DMS53 (cell line): ENCODE measurements at regions not wholly inside any gene's neighbourhood (a gene's known extent, or its start where the extent isn't known, plus 50 kb on each side); places are given as distances from the start of the nearest gene placed in this dataset.

Experiments used
- DNase-seq: peaks from one replicate; lab custom pipeline; 2025; lab: John Stamatoyannopoulos, UW

DNA sequence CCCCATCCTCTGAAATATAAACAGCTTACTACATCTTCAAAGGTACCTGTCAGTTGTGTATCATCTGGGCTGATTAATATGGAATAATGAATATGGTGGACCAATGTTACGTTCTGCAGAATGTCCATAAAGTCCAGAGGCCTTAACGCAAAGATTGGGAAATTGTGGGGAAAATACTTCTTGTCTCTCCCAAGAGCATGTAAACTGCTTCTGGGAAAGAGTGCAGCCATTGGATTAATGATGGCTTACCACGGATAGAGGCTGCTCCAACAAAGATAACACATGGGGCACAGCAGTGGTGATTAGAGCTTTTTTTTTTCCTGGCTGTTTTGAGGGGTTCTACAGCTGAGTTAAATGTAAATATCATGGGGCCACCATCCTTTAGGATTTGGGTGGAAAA lies 340.4 kb upstream of the AKR1E2 start:
- no peak for DNase-seq

DNA sequence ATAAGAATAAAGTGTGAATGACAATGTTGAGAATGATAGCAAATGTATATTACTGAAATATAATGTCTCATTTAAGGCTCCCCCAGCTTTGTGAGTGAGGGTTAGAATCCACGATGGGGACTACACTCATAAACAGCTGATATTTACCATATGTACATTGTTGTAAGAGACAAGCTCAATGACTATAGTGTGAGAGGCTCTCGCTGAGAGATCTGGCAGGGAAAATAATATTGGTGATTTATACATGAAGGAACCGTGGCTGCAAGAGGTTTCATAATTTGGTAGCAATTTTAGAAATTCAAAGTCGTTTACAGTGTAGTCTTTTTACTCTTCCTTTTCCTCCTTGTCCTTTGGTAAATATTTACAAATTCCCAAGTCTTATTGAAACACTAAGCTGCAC lies 342.2 kb upstream of the AKR1E2 start:
- no peak for DNase-seq

DNA sequence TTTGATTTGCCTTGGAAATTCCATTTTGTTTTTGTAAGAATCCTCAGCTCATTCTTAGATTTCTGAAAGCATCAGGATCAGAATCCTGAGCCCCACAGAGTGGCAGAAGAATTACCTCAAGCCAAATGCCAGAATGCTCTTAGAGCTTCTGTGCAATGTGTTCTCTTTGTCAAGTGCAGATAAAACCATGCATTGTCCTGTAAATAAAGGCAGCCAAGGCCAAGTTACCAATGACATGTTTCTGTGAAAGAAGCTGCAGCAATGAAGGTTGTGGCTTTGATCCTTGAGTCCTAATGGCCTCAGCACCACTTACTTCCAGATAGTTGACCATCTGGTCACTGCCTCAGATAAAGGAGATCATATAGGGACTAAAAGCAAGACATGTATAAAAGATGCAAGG lies 343.3 kb upstream of the AKR1E2 start:
- DNase-seq = no peak

DNA sequence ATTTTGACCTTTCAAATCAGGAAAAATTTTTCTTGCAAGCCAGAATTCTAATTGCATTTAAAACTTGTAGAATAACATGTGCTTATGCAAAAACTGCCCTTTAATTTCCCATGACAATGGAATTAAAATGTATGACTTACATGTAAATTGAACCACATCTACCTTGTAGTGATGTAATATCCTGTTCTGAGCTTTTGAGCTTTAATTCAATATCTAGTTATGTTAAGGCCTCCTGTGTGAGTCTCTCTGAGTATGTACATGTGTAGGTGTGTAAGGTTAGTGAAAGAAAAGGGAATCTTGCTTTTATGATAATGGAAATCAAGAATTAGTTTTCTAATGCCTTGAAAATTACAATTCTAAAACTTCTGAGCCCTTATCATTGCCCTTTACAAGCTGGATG lies 344.8 kb upstream of the AKR1E2 start:
- DNase-seq = no peak

DNA sequence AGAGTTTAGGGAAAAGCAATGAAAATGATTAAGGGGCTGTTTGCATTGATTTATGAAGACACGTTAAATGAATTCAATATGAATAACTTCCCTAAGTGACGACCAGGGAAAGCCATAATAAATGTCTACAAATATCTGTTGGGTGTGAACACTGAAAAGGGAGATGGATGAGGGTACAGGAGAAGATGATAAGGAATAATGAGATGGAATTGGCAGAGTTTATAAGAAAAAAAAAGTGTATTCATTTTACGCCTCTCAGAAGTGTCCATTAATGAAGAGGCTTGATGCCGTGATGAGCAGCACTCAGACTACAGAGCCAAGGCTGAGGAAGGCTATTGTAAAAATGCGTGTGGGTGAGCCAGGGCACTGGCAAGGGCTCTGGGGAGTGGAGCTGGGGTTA lies 346.7 kb upstream of the AKR1E2 start:
- DNase-seq = no peak

DNA sequence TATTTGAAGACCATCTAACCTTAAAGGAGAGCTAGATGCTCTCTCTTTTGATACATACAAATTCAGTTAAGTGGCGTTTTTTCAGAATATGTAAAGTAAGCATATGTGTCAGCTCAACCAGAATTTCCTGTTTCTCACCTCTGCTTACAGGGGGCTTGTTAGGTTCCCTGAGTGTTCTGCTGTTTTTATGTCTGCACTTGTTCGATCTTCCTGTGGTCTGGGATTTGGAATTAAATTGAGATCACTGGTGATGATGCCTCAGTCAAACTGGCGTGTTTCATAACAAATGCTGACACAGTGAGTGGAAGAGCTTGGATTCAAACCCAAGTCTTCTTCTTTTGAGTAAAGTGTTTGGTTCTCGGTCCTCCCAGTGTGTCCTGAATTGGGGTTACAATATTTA lies 348.3 kb upstream of the AKR1E2 start:
- DNase-seq = peak; percentile 14

DNA sequence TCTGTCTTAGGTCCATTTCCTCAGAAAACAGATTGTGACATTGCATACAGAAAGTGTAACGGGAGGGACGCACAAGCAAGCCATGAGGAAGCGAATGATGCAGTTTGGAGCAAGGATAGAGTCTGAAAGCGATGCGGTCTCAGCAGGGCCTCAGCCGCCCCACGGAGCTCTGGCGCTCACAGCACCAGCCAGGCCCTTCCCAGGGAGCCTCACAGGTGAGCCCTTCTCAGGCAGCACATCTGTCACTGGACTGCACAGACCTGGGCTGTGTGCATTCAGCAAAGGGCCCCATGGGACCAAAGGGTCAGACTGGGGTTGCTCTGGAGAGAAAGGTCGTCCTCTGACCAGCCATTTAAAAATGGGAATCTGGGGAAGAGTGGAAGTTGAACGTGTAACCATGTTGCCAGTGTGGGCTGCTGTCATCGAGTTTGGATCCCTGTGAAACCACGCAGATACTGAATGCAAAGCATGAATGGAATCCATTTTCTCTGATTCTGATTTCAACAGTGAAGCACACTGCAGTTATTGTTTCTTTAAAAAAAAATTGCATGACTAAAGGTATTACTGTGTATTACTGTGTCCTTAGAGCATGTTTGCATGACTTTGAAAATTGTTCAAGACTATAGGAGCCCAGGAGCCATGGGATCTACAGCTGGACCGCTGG lies 350.0 kb upstream of the AKR1E2 start:
- DNase-seq = no peak

DNA sequence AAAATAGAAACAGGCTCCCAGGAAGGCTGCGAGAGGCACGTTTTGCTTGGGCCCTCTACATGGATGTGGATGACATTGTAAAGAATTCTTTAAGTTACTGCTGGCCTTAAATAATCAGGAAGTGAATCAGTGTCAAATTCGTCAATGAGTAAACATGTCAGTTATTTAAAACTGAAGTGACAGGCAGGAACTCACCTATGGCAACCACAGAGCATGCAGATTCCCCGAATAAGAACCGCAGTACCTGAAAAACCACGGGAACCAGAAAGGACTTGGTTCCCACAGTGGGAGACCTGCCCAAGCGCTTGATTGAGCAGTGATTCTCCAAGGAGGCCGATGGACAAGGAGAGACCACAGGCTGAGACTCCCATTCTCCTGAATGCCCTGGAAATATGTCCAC lies 351.2 kb upstream of the AKR1E2 start:
- DNase-seq = no peak

DNA sequence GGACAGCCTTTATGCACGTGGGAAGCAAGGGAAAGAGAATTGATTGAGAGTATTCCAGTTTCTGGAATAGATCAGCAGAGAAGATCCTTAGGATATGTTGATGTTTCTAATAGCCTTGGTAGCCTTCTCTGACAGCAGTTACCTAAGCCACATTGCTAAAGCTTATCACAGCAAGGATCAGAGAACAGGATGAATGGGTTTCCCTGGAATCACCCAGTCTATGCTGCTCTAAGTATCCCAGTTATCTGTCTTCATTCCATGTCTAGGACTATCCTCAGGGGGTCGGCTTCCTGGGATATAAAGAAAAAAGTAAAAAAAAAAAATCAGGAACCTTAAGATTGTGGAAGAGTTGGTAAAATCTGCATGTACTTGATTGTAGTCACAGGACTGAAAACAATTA lies 352.0 kb upstream of the AKR1E2 start:
- DNase-seq = no peak

DNA sequence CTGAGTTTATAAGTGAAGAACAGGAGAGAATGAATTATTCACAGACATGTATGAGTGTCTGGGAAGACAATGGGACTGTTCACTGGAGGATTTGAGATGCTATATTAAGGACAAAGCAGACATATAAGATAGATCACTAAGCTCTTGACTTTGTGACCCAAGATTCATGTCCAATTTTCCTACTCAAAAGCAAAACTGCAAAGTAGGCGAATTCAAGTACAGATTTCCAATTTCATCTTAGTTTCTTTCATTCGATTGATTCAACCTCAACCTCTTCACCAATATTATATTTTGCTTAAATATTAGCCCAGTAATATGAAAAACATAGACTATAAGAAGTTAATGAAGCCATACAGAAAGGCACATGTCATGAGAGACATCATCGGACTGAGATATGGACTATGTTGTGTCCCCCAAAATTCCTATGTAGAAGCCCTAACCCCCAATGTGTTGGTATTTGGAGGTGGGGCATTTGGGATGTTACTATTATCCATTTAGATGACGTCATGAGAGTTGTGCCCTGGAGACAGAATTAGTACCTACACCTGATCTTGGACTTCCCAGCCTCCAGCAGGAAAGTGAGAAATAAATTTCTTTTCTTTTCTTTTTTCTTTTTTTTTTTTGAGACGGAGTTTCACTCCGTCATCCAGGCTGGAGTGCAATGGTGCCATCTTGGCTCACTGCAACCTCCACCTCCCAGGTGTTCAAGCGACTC lies 353.7 kb upstream of the AKR1E2 start:
- DNase-seq = no peak

DNA sequence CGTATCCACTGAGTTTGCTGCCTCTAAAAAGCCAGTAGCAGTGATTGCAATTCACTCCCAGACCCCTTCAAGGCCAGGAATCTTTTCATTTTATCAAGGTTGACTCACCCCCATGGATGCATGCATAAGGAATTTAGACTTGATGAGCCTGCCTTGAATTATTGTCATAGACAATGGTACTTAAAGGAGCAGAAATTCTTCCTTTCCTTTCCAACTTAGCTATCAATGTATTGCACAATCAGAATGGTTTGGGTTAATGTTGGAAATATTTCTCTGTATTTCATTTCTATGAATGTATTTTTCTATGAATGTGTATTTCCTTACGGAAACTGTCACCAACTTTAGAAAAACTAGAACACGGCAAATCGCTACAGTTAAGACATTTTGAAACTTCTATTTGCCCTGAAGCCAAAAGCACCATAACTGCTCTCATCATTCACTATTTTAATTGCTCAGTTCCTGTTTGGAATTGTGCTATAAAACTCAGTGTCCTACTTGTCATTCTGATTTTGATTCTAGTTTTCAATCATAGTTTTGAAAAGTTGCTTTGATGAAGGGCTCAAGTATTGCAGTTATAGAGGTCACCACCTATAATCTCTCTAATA lies 355.7 kb upstream of the AKR1E2 start:
- DNase-seq = no peak

DNA sequence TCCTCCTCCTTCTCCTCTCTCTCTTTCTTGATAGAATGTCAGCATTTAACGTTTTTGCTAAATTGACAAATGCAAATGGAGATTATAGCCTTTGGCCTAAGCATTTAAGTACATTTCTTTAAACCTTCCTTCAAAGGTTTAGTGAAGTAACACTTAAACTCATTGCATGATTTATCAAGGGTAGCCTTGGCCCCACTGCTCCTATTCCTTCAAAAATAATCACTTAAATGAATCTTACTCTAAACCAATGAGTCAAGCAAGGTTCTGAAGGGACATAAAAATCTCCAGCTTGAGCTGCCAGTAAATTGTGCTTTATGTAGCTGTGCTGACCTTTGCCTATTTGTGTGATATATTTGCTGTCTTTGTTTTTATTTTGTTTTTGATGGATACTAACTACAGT lies 358.5 kb upstream of the AKR1E2 start:
- no peak for DNase-seq

DNA sequence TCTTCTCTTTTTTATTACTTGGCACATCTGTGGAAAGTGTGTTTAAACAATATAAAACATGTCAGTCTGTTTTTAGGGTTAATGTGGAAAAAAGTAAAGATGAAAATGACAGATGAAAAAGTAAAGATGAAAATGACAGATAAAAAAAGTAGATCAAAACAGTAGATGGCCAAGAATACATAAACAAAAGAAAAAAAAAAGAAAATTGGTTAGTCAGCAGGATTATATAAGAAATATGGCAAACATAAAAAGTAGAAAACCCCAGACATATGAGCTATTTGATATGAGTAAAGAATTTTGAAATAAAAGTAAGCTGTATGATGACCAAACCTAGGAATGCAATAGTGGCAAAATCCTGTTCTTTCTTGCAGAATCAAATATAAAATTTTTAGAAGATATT lies 365.7 kb upstream of the AKR1E2 start:
- DNase-seq = no peak

DNA sequence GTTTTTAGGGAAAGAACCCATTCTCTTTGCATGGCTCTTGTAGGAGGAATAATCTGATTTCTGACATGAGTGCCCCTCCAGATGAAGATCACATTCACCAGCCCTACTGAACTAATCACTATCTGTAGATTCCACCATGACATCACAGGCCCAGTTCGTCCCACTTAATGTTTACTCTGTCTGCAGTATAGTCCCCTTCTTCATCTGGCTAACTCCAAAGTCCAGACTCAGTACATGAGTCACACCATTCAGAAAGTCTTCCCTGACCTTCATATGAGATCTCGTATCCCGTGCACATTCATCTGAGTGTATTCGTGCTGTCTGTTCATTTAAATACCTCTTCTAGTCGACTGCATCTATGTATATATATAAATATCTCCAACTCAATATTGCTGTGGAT lies 366.5 kb upstream of the AKR1E2 start:
- DNase-seq = peak; percentile 61

DNA sequence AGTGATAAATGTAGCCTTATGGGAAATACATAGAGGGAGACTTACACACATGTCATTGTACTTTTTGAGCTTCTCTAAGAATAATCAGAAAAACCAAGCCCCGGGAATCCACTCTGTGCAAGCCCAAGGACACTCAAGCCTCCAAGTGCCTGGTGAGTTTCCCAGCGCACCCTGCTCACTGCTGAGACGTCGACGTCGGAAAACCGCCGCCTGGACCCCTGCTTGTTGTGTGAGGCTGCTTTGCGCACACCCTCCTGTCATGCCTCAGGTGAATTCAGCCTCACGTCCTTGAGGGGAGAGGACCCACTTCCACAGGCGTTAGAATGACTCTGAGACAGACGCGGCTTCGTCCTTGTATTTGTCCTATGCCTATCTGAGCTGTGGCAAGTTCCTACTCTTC lies 368.4 kb upstream of the AKR1E2 start:
- no peak for DNase-seq

DNA sequence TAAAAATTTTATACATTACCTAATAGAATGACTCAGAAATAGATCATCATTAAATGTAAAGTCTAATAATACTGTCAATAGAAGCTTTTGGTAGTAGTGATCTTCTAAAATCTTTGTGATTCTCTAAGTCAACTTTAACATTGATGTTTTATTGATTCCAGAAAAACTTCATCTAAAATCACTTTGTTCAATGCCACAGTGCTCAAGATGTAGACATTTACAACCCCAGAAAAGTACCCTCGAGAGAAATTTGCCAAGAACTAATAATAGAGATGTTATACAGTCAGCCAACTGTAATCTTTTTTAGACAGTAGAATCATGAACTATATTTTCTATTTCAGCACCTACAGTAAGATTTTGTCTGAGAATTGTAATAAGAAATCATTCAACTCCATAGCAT lies 369.2 kb upstream of the AKR1E2 start:
- no peak for DNase-seq

DNA sequence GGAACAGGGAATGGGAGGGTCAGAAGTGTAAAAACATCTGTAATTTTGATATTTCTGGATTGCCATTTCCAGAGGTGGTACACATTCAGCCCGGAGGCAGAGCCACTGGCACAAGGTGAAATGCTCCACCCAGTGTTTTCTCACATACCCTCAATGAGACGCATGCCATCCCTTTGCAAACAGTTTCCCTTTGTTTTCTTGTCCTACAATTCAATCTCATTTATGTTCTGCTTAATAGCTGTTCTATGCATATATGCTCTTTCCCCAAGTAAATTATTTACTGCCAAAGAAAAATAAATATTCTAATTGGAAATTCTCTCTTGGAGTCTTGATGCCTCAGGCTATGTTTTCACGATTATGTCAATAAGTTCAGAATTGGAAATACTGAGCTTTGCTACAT lies 369.7 kb upstream of the AKR1E2 start:
- no peak for DNase-seq

DNA sequence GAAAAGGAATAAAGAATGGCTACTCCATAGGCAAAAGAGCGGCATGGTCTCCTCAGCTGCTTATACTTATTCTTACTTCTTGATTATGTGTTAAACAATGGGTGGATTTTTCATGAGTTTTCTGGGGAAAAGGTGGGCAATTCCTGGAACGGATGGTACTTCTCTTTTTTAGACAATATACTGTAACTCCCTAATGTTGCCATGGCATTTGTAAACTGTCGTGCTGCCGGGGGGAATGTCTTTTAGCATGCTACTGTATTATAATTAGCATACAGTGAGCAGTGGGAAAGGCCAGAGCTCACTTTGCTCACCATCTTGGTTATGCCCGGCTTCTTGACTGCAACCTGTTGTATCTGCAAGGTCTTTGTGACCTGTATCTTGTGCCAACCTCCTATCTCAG lies 372.1 kb upstream of the AKR1E2 start:
- no peak for DNase-seq

DNA sequence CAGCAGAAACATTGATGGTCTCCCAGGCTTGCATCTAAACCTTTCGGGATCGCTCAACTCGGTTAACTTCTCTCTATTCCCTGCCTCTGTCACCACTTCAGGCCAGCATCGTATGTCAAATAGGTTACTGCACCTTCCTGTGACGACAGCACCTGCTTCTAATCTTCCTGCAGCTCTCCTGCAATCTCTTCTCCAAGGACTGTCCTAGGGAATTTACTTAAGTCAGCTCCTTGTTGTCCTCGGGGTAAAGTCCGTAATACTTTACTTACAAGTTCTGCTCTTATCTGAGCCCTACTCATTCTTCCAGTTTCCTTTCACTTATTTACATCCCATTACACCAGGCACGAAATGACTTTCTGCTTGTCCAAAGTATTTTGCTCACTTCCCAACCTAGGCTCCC lies 372.7 kb upstream of the AKR1E2 start:
- no peak for DNase-seq

DNA sequence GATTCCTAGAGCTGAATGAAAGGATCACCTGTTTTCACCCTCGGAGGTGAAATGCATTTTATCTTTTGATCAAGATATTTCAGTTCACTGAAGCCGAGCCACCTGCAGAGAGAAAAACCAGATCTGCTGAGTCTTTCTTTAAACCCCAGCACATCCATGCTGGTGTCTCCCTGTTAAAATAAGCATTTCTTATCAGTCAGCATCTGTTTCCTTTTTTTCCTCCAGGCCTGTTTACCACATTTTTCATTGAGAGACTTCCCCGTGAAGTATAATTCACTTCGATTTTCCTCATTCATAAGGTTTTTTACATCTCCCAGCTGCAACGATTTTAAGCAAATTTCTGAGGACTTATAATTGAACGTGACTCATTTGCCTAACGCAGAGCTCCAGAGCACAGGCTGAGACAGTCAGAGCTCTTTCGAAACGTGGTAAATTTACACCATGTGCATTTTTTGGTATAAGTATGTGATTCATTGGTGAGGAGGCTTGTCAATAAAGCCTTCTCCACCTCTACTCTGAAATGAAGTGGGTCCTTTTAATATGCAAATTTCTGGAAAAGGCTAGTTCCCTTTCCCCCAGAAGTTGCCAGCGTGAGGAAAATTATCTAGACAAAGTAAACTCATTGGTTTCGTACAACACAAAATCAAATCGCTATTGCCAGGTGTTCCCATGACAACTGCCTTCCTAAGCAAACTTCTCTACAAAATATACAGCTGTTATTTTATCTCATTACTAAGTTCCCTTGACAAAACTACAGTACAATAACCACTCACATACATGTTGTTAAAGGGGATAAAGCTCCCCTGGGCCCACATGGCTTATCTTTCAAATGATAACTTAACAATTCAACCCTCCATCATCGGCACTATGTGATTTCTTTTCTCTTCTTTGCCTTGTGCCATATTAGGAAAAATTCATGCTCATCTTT lies 374.8 kb upstream of the AKR1E2 start:
- DNase-seq = no peak

DNA sequence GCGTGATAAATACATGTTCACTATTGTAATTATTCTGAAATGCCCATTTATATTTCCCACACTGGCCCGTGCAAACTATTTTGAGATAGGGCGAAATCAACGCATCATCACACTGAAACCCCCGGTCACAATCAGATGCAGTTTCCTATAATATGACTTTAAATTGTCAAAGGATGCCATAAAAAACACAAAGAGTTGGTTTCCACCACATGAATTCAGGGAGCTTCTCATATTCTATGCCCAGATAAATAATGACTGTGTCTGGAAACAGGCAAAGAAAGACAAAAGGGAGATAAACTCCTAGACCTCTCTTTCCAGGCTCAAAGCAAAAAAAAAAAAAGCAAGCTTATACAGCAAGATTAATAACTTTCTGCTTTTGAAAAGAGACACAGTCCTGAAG lies 375.8 kb upstream of the AKR1E2 start:
- no peak for DNase-seq

DNA sequence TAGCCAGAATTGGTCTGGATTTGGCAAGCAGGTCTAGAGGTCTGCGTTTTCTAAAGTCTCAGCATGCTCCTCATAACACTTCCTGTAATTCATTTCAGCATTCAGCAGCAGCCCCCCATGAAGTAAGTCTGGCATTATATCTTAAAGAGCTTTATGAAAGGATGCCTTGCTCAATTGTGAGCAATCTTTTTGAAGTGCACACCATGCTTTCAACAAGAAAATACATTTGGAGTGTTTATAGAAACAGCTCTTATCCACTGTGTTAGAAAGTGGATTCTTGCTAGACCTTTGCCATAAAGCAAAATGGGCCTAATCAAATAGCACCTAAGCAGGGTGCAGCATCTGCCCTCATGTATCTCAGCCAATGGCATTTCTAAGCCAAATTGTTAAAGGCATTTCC lies 378.0 kb upstream of the AKR1E2 start:
- DNase-seq = no peak

DNA sequence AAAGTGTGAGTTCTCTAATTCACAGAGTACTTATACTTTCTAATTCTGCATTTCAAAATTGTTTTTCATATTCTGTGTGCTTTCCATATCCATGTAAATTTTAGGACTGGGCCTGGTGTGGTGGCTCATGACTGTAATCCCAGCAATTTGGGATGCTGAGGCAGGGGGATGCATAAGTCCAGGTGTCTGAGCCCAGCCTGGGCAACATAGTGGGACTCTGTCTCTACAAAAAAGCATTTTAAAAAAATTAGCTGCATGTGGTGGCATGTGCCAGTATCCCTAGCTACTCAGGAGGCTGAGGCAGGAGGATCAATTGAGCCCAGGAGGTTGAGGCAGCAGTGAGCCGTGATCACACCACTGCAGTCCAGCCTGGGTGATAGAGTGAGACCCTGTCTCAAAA lies 382.6 kb upstream of the AKR1E2 start:
- DNase-seq = no peak
